ENCODE measurements at regions not wholly inside any gene's neighbourhood (a gene's known extent, or its start where the extent isn't known, plus 50 kb on each side); places are given as distances from the start of the nearest gene placed in this dataset.

DNA sequence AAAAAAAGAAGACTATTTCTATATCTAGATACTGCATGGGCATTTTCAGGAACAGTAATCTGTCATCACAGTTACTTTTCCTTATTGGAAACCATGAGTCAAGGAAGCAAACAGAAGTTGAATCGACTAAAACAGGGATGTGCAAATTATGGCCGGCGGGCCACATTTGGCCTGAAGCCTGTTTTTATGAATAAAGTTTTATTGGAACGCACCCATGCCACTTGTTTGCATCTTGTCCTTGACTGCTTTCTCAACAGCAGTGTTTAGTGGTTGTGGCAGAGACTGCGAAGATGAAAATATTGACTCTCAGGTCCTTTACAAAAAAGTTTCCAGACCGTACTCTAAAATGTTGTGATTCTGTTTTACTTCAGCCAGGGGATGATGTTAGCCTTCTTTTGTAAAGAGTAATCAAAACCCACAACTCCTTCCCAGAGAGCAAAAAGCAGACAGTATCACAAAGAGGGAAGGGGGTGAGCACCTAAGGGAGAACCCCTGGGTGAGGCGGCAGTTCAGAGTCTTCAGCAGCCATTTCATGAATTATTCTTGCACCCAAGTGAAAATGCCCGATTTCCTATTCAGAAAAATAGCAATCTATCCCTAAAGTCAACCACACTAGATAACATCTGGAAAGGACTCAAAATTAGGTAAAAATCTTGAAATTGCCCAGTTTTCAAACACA is 190.4 kb downstream of the MYLK4 start:
- TF ChIP-seq EZH2 (IDR thresholded peaks at IDR 0.05; ENCODE audit: borderline replicate concordance), result no peak
- TF ChIP-seq, protein P1, sequence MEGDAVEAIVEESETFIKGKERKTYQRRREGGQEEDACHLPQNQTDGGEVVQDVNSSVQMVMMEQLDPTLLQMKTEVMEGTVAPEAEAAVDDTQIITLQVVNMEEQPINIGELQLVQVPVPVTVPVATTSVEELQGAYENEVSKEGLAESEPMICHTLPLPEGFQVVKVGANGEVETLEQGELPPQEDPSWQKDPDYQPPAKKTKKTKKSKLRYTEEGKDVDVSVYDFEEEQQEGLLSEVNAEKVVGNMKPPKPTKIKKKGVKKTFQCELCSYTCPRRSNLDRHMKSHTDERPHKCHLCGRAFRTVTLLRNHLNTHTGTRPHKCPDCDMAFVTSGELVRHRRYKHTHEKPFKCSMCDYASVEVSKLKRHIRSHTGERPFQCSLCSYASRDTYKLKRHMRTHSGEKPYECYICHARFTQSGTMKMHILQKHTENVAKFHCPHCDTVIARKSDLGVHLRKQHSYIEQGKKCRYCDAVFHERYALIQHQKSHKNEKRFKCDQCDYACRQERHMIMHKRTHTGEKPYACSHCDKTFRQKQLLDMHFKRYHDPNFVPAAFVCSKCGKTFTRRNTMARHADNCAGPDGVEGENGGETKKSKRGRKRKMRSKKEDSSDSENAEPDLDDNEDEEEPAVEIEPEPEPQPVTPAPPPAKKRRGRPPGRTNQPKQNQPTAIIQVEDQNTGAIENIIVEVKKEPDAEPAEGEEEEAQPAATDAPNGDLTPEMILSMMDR (IDR thresholded peaks at IDR 0.05; ENCODE audit: poor library complexity), result no peak

Data from hepatocyte (in vitro differentiated cells).